Stimulated activated naive B cell treated with anti-CD40 and anti-IgM and Interleukin-4, amounts not matched to agents 10 μg/mL and 1 μg/mL and 100 μg/mL, for 72 hours (primary cell): ENCODE measurements at regions not wholly inside any gene's neighbourhood (a gene's known extent, or its start where the extent isn't known, plus 50 kb on each side); places are given as distances from the start of the nearest gene placed in this dataset.

ENCODE experiments used
- ATAC-seq, 2 donors: fragments of 150-1000 bp; cut with Tn5 transposase; replicated peaks; 2 replicates each; pipeline ENCODE4 v1.10.0; 2021; ENCODE audit warnings: moderate library complexity in 1 of 2
- DNase-seq: peaks from one replicate; pipeline ENCODE4 v3.0.0; 2021
- H3K27ac Mint-ChIP-seq: one replicate; pipeline ENCODE4 v1.8.0; 2022; ENCODE audit warnings: mild to moderate bottlenecking, mixed read lengths
- H3K27me3 Mint-ChIP-seq, 2 donors: one replicate each; pipeline ENCODE4 v1.8.0; 2022; ENCODE audit warnings: mixed read lengths in 2 of 2
- H3K36me3 Mint-ChIP-seq, 2 donors: one replicate each; pipeline ENCODE4 v1.8.0; 2022; ENCODE audit warnings: mixed read lengths in 2 of 2, mild to moderate bottlenecking in 1 of 2
- H3K4me1 Mint-ChIP-seq, 2 donors: one replicate each; pipeline ENCODE4 v1.8.0; 2022; ENCODE audit warnings: mixed read lengths in 2 of 2, mild to moderate bottlenecking in 1 of 2
- H3K4me3 Mint-ChIP-seq, 2 donors: one replicate each; pipeline ENCODE4 v1.8.0; 2022; ENCODE audit warnings: mild to moderate bottlenecking in 2 of 2, mixed read lengths in 2 of 2, moderate library complexity in 1 of 2
- H3K9me3 Mint-ChIP-seq, 2 donors: one replicate each; pipeline ENCODE4 v1.8.0; 2022; ENCODE audit warnings: mixed read lengths in 2 of 2, mild to moderate bottlenecking in 1 of 2

DNA sequence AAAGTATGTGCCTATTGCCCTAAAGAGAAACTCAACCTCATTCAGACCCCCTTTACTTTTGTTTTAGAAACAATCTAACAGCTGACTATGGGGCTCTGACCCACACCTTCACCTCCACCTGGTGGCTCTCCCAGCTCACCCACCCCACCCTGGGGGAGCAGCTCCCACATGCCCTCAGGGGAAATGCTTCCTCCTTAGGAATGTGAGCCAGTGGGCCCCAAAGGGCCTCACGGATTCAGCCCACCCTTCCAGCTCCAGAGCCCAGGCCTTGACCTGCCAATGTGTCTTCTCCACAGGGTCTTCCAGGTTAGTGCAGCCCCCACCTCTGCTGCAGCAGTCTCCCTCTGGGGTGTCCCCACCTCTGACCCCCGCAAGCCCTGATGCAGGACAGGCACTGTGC, 680.1 kb upstream of the RAB6C start:
- Mint-ChIP-seq H3K27ac (no peak overlapping the region), H3K9me3 (peaks cover 4 to 10% of the 10 kb centered on the region in 2 donors), H3K36me3 (no peaks in the 10 kb centered on the region), H3K27me3 (peaks cover 6 to 14% of the 10 kb centered on the region in 2 donors), H3K4me1 (peaks cover 0 to 5% of the 10 kb centered on the region in 2 donors), H3K4me3 (no peak overlapping the region)
- no peak for ATAC-seq
- no peak for DNase-seq

- DNase-seq: no peak
- no peak for ATAC-seq
- no peak overlapping the region for H3K27ac Mint-ChIP-seq
- H3K9me3 Mint-ChIP-seq: peaks cover 4 to 10% of the 10 kb centered on the region in 2 donors
- no peaks in the 10 kb centered on the region for H3K36me3 Mint-ChIP-seq
- peaks cover 0 to 5% of the 10 kb centered on the region in 2 donors for H3K4me1 Mint-ChIP-seq
- H3K4me3 Mint-ChIP-seq: no peak overlapping the region
- peaks cover 6 to 14% of the 10 kb centered on the region in 2 donors for H3K27me3 Mint-ChIP-seq
These were observed 679.7 kb upstream of the RAB6C start for GRCh38 chr2:129299756-129300155.

DNA sequence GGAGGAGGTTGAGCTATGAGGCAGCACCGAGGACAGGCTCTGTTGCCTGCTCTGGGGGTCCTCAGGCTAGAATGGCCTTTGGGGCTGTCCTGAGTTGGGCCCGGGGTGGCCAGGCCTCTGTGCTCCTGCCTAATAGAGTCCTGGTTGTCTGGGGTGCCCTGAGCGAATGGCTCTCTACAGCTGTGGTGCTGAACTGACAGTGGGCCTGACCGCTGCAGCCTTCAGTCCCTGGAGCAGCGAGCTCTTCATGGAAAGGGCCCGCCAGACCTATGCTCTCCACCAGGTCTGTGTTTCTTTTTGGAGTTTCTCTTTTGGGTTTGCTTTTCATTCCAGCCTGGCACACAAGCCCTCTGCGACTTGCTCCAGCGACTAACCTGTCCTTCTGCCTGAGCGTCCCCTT, 679.0 kb upstream of the RAB6C start:
- Mint-ChIP-seq H3K4me1 (peaks cover 0 to 5% of the 10 kb centered on the region in 2 donors), H3K36me3 (no peaks in the 10 kb centered on the region), H3K27me3 (peaks cover 6 to 14% of the 10 kb centered on the region in 2 donors), H3K27ac (no peak overlapping the region), H3K9me3 (peaks cover 4 to 6% of the 10 kb centered on the region in 2 donors), H3K4me3 (no peak overlapping the region)
- no peak for DNase-seq
- ATAC-seq: no peak

DNA sequence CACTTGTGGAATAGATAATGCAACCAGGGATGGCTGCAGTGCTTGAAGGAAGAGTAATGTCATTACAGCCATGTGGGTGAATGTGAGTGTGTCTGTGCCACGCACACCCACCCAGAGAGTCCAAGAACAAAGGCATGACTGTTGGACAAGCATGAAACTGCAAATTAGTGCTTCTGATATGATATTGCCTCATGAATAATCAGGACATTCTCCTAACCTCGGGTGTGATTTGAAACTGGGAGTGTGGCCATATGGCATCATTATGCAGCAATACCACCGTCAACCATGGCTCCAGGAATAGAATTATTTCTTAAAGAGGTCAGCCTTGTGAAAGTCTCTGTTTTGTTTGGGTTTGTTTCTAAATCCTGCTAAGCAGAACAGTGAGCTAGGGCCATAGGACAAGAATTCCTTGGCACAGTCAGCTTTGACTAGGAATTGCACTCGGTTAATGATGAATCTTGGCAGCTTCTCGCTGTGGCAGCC, 678.0 kb upstream of the RAB6C start:
- H3K4me1 Mint-ChIP-seq: peaks cover 0 to 4% of the 10 kb centered on the region in 2 donors
- DNase-seq (no peak), ATAC-seq (no peak)
- H3K27ac Mint-ChIP-seq: no peak overlapping the region
- no peaks in the 10 kb centered on the region for H3K36me3 Mint-ChIP-seq
- H3K27me3 Mint-ChIP-seq: peaks cover 6 to 14% of the 10 kb centered on the region in 2 donors
- H3K9me3 Mint-ChIP-seq: peaks cover 0 to 6% of the 10 kb centered on the region in 2 donors
- no peak overlapping the region for H3K4me3 Mint-ChIP-seq

GRCh38 chr2:129302106-129302505, 677.4 kb upstream of the RAB6C start:
- H3K4me1 Mint-ChIP-seq: no peaks in the 10 kb centered on the region
- no peak for ATAC-seq
- DNase-seq: no peak
- H3K27ac Mint-ChIP-seq: no peak overlapping the region
- peaks cover 0 to 4% of the 10 kb centered on the region in 2 donors for H3K9me3 Mint-ChIP-seq
- peaks cover 6 to 10% of the 10 kb centered on the region in 2 donors for H3K27me3 Mint-ChIP-seq
- no peaks in the 10 kb centered on the region for H3K36me3 Mint-ChIP-seq
- H3K4me3 Mint-ChIP-seq: no peak overlapping the region

DNA sequence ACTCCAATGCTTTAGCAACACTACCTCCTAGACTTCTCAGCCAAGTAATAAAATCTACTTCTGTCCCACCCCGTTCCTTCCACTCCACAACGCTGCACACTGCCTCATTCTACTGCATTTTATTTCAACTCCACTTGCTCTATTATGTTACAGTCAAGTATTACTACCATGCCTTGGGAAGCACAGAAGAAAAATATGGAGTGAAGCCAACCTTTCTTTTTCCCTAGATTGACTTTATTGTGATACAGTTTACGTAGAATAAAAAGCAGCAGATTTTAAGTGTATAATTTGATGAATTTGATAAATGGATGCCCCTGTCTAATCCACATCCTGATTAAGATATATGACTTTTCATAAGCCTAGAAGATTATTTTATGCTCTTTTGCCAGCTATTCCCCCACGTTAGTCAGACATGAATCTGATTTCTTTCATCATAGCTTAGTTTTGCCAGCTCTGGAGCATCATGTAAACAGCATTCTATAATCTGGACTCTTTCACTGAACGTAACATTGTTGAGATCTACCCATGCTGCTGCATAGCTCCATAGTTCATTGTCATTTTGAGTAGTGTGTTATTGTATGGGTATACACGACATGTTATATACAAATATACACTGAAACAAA, 676.8 kb upstream of the RAB6C start:
- peaks cover 0 to 4% of the 10 kb centered on the region in 2 donors for H3K9me3 Mint-ChIP-seq
- H3K27ac Mint-ChIP-seq: no peak overlapping the region
- ATAC-seq (no peak), DNase-seq (no peak)
- H3K4me1 Mint-ChIP-seq: no peaks in the 10 kb centered on the region
- H3K36me3 Mint-ChIP-seq: no peaks in the 10 kb centered on the region
- no peak overlapping the region for H3K4me3 Mint-ChIP-seq
- H3K27me3 Mint-ChIP-seq: peaks cover 6 to 10% of the 10 kb centered on the region in 2 donors

GRCh38 chr2:129314120-129314519, 665.3 kb upstream of the RAB6C start:
- Mint-ChIP-seq H3K4me1 (no peaks in the 10 kb centered on the region), H3K27ac (no peak overlapping the region), H3K27me3 (no peaks in the 10 kb centered on the region), H3K4me3 (no peak overlapping the region), H3K9me3 (no peaks in the 10 kb centered on the region), H3K36me3 (no peaks in the 10 kb centered on the region)
- ATAC-seq (no peak), DNase-seq (no peak)

DNA sequence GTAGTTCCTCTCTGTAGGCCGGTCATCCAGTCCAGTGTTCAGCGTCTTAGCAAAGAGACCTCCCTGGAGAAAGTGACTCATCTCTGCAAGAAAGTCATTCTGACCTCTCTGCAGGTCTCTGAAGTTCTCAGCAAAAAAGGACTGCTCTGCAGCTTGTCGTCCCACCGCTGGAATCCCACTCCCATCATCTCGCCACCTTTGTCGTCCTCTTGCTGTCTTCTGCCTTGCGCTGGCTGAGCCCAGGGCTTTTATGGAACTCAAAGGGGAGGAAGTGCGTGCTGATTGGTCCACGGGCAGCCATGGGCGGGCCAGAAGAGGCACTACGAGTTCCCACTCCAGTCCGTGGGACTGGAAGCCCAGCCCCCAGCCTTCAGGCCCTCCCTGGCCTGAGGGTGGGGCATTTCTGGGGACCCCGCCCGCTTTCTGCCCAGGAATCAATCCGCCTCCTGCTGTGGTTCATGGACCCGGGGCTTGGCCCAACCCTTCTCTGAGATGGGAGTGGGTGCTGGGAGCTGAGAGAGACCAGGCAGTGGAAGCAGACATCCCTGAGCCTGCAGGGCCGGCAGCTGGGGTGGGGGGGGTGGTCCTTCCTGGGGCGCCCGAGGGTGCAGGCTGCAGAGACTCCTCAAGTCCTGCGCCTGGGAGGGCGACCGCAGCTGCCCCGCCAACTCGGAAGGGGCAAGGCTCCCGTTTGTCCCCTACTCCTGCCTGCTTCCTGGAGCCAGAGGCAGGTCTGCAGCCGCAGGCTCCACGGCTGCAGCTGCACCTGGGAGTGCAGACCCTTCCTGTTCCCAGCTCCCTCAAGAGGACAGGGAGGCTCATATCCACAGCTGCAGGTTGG, 660.7 kb upstream of the RAB6C start:
- Mint-ChIP-seq H3K27me3 (peaks cover 0 to 4% of the 10 kb centered on the region in 2 donors), H3K36me3 (no peaks in the 10 kb centered on the region), H3K27ac (no peak overlapping the region)

DNA sequence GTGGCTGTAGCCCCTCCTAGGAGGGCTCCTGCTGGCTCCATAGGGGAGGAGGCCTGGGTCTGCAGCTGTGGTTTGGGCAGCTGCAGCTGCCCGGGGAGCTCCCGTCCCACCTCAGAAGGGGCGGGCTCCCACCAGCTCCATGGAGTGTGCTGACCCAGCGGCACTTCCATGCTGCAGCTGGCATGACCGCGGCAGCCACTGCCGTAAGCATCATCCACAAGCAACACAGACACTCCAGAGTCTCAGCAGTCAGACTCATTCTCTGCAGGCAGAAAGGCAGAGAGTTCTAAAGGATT, 660.1 kb upstream of the RAB6C start:
- H3K27me3 Mint-ChIP-seq: peaks cover 0 to 4% of the 10 kb centered on the region in 2 donors
- no peaks in the 10 kb centered on the region for H3K9me3 Mint-ChIP-seq
- ATAC-seq (no peak), DNase-seq (no peak)
- H3K4me1 Mint-ChIP-seq: no peaks in the 10 kb centered on the region
- H3K27ac Mint-ChIP-seq: no peak overlapping the region
- no peaks in the 10 kb centered on the region for H3K36me3 Mint-ChIP-seq
- H3K4me3 Mint-ChIP-seq: no peak overlapping the region

More for the DNA sequence above, 660.7 kb upstream of the RAB6C start:
- no peaks in the 10 kb centered on the region for H3K9me3 Mint-ChIP-seq
- no peaks in the 10 kb centered on the region for H3K4me1 Mint-ChIP-seq
- ATAC-seq: no peak
- DNase-seq: no peak
- H3K4me3 Mint-ChIP-seq: no peak overlapping the region

- Mint-ChIP-seq H3K4me1 (no peaks in the 10 kb centered on the region), H3K27me3 (peaks cover 0 to 4% of the 10 kb centered on the region in 2 donors), H3K4me3 (no peak overlapping the region), H3K36me3 (no peaks in the 10 kb centered on the region), H3K27ac (no peak overlapping the region), H3K9me3 (no peaks in the 10 kb centered on the region)
- DNase-seq (no peak), ATAC-seq (no peak)
These were observed 659.2 kb upstream of the RAB6C start for GRCh38 chr2:129320288-129320687.

GRCh38 chr2:129324349-129324748, 655.1 kb upstream of the RAB6C start:
- Mint-ChIP-seq H3K36me3 (no peaks in the 10 kb centered on the region), H3K9me3 (peaks cover 2 to 5% of the 10 kb centered on the region in 2 donors), H3K27me3 (peaks cover 0 to 8% of the 10 kb centered on the region in 2 donors), H3K27ac (no peak overlapping the region), H3K4me3 (no peak overlapping the region), H3K4me1 (no peaks in the 10 kb centered on the region)
- ATAC-seq (no peak), DNase-seq (no peak)

DNA sequence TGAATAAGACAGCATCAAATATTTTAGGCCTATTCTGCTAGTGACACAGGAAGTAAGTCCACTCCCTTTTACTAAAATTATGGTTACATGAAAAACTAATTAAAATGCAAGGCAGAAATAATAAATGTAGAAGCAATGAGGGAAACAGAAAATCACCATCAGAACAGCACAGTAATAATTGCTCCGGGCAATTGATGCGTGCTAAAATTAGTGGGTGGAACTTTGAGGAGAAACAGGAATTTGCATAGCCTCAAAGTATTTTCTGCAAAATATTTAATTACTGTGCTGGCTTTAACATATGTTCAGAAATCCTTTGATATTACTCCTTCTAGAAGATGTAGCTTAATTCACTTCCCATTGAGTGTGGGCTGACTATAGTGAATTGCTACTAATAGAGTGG, 654.3 kb upstream of the RAB6C start:
- Mint-ChIP-seq H3K36me3 (no peaks in the 10 kb centered on the region), H3K27ac (no peak overlapping the region), H3K27me3 (peaks cover 0 to 8% of the 10 kb centered on the region in 2 donors), H3K9me3 (peaks cover 2 to 7% of the 10 kb centered on the region in 2 donors), H3K4me1 (no peaks in the 10 kb centered on the region), H3K4me3 (no peak overlapping the region)
- no peak for ATAC-seq
- no peak for DNase-seq

GRCh38 chr2:129329574-129329973, 649.9 kb upstream of the RAB6C start:
- Mint-ChIP-seq H3K27me3 (peaks cover 0 to 3% of the 10 kb centered on the region in 2 donors), H3K4me1 (no peaks in the 10 kb centered on the region), H3K27ac (no peak overlapping the region)

DNA sequence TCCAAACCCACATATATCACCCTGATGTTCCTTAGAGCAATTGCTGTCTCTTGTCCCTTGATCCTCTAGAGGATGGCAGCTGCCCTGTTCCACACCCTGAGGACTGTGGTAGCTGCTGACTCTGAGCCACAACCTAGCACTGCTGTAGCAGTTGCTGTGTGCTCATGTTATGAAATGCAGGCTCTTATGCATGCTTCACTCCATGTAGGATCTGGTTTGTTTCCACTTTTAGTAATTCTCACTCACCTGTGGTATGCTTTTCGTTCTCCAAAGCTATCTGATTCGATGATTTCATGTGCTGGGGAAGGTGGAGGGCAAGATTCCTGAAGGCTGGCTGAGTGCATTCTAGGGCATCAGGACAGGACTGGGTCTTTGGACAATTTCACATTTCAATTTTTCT, 649.0 kb upstream of the RAB6C start:
- no peak for DNase-seq
- Mint-ChIP-seq H3K36me3 (no peaks in the 10 kb centered on the region), H3K9me3 (peaks cover 2 to 7% of the 10 kb centered on the region in 2 donors), H3K27me3 (peaks cover 0 to 3% of the 10 kb centered on the region in 2 donors), H3K27ac (no peak overlapping the region), H3K4me3 (no peak overlapping the region), H3K4me1 (no peaks in the 10 kb centered on the region)
- no peak for ATAC-seq

More at GRCh38 chr2:129329574-129329973, 649.9 kb upstream of the RAB6C start:
- no peak for ATAC-seq
- DNase-seq: no peak
- Mint-ChIP-seq H3K9me3 (peaks cover 2 to 7% of the 10 kb centered on the region in 2 donors), H3K36me3 (no peaks in the 10 kb centered on the region), H3K4me3 (no peak overlapping the region)

DNA sequence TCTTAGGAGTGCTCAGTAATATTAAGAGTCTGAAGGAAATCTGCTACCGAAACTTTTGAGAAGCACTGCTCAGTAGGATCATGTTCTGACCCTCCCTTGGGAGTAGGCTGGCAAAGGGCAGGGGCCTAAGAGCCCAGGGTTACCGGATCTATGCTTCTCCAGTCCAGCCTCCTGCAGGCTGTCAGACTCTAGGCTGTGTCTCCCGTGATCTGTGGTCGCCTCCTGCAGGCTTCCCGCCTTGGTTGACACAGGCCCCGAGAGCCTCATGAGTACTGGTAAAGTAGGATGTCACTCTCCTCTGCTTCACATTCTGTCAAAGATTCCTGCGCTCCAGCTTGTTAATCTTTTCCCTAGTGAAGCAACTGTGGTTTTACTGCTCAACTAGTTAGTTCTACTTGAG, 647.8 kb upstream of the RAB6C start:
- Mint-ChIP-seq H3K4me3 (no peak overlapping the region), H3K27me3 (no peaks in the 10 kb centered on the region), H3K27ac (no peak overlapping the region), H3K4me1 (no peaks in the 10 kb centered on the region), H3K9me3 (peaks cover 6 to 10% of the 10 kb centered on the region in 2 donors), H3K36me3 (no peaks in the 10 kb centered on the region)
- no peak for ATAC-seq
- no peak for DNase-seq
